HepG2 (cell line): ENCODE measurements at regions not wholly inside any gene's neighbourhood (a gene's known extent, or its start where the extent isn't known, plus 50 kb on each side); places are given as distances from the start of the nearest gene placed in this dataset.

Experiments
- ATAC-seq: fragments of 200-7000 bp; cut with Tn5 transposase; 3 replicates; pipeline ENCODE4 v1.9.1; 2020; ENCODE audit warnings: mild to moderate bottlenecking, moderate library complexity
- BruUV-seq: library from RNA; stranded (reverse); fragments of 400-500 nt; replicated peaks from 2 replicates; lab custom pipeline; 2021; lab: Mats Ljungman, UMichigan
- CTCF ChIA-PET: fragments of 300-600 bp; formaldehyde crosslinking; extraction: SDS; loops from one replicate; lab custom pipeline; 2021; ENCODE audit warnings: low total read pairs, inconsistent platforms, low intra/inter-chr PET ratio; lab: Yijun Ruan, JAX
- POLR2A ChIA-PET: fragments of 350-600 bp; sonication (Branson Sonifier 250); formaldehyde crosslinking; loops from one replicate; lab custom pipeline; 2020; ENCODE audit warnings: antibody characterized with exemption, inconsistent platforms; lab: Yijun Ruan, JAX
- DNase-seq: peaks from one replicate; pipeline ENCODE4 v3.0.0-alpha.2; 2015; ENCODE audit warnings: low spot score
- FAIRE-seq: peaks from 3 replicates; lab custom pipeline; 2011; peaks lifted over from hg19 to GRCh38; lab: Jason Lieb, UNC
- H2AFZ ChIP-seq: one replicate; pipeline ENCODE4 v1.6.1; 2011; ENCODE audit warnings: low read length, inconsistent platforms
- H3K27ac ChIP-seq: fragments of 300-600 bp; 3 replicates; pipeline ENCODE4 v1.8.0; 2011; ENCODE audit warnings: mixed run types, mild to moderate bottlenecking, mixed read lengths, low read length, inconsistent platforms; ENCODE audit not compliant: insufficient read depth; ENCODE audit errors: extremely low read length
- H3K27me3 ChIP-seq, 2 experiments: fragments of 200-600 bp in 1 of 2; 2 replicates in 1 of 2; 3 replicates in 1 of 2; pipeline versions ENCODE4 v1.6.0 to v1.8.0; 2011; ENCODE audit warnings: low read length in 2 of 2, mild to moderate bottlenecking in 2 of 2, moderate library complexity in 2 of 2, inconsistent platforms in 1 of 2; ENCODE audit not compliant: insufficient read depth in 2 of 2, control insufficient read depth in 1 of 2
- H3K36me3 ChIP-seq, 2 experiments: fragments of 200-600 bp in 1 of 2; replicated peaks in 1 of 2; 2 replicates in 1 of 2; 3 replicates in 1 of 2; pipeline versions ENCODE4 v1.5.1 to v1.8.0; 2011; ENCODE audit warnings: low read length in 2 of 2, inconsistent platforms in 1 of 2; ENCODE audit not compliant: insufficient read depth in 2 of 2, control insufficient read depth in 1 of 2
- H3K4me1 ChIP-seq: 2 replicates; pipeline ENCODE4 v1.5.1; 2012; ENCODE audit warnings: low read length, inconsistent platforms; ENCODE audit not compliant: insufficient read depth
- H3K4me2 ChIP-seq: 2 replicates; pipeline ENCODE4 v1.6.0; 2011; ENCODE audit warnings: low read depth, low read length, inconsistent platforms
- H3K4me3 ChIP-seq, 3 experiments: fragments of 200-600 bp in 1 of 3; sonication (generic), shearing (Covaris generic) in 1 of 3; replicated peaks in 1 of 3; 2 replicates each; pipeline ENCODE4 v1.5.1; 2011 to 2016; ENCODE audit warnings: low read length in 3 of 3, inconsistent platforms in 2 of 3, low read depth in 2 of 3, mild to moderate bottlenecking in 2 of 3, control low read depth in 1 of 3, mixed read lengths in 1 of 3; ENCODE audit not compliant: insufficient read depth in 1 of 3
- H3K79me2 ChIP-seq: one replicate; pipeline ENCODE4 v1.6.1; 2011; ENCODE audit warnings: low read length, inconsistent platforms; ENCODE audit not compliant: insufficient read depth
- H3K9ac ChIP-seq: 2 replicates; pipeline ENCODE4 v1.6.0; 2011; ENCODE audit warnings: mild to moderate bottlenecking, low read depth, low read length, inconsistent platforms; ENCODE audit not compliant: insufficient read depth
- H3K9me3 ChIP-seq: 2 replicates; pipeline ENCODE4 v1.5.1; 2012; ENCODE audit warnings: mild to moderate bottlenecking, low read length
- H4K20me1 ChIP-seq: 2 replicates; pipeline ENCODE4 v1.6.0; 2011; ENCODE audit warnings: inconsistent platforms, mild to moderate bottlenecking, low read length, moderate library complexity; ENCODE audit not compliant: insufficient read depth
- GPN1 ChIP-seq: sonication (generic); formaldehyde crosslinking; IDR thresholded peaks from 2 replicates; pipeline ENCODE4 v1.5.1; 2020; ENCODE audit warnings: missing genetic modification reagents, borderline replicate concordance
- HNRNPK ChIP-seq: fragments of 200-400 bp; formaldehyde crosslinking; IDR thresholded peaks from 2 replicates; pipeline ENCODE4 v1.6.1; 2018; ENCODE audit warnings: low read length, low read depth, moderate library complexity, mild to moderate bottlenecking; ENCODE audit not compliant: poor library complexity, severe bottlenecking
- SAP130 ChIP-seq: IDR thresholded peaks from 2 replicates; pipeline ENCODE4 v1.6.1; 2016; ENCODE audit warnings: low read depth
- ZBTB42 ChIP-seq: sonication (generic); formaldehyde crosslinking; IDR thresholded peaks from 2 replicates; pipeline ENCODE4 v1.5.0; 2020; ENCODE audit warnings: mild to moderate bottlenecking, missing genetic modification reagents
- ZNF773 ChIP-seq: sonication (generic); formaldehyde crosslinking; IDR thresholded peaks from 2 replicates; pipeline ENCODE4 v1.4.0; 2020; ENCODE audit warnings: missing genetic modification reagents, borderline replicate concordance
- WGBS: methylation state at CpG from one replicate; pipeline ENCODE4 v1.1.6; 2017; ENCODE audit warnings: low lambda C conversion rate; 5-methylcytosine and 5-hydroxymethylcytosine counted together
- in situ Hi-C: cut with HindIII; loops from 2 replicates; pipeline ENCODE4 v1.10.0; 2017; ENCODE audit warnings: low pct_unique_long_range_greater_than_20kb; ENCODE audit not compliant: extremely low pct_ligation_motif_present
- intact Hi-C: fragments of 100-400 bp; cut with micrococcal nuclease; formaldehyde crosslinking; loops from one replicate; pipeline ENCODE4 v1.10.0; 2022; ENCODE audit not compliant: unreplicated experiment
- TF ChIP-seq, protein P1 (sequence below): IDR thresholded peaks from 2 replicates; pipeline ENCODE4 v1.6.1; 2016; ENCODE audit warnings: control low read depth
- TF ChIP-seq, protein P2 (sequence below): sonication (generic); formaldehyde crosslinking; IDR thresholded peaks from 2 replicates; pipeline ENCODE4 v1.4.0; 2020; ENCODE audit warnings: missing genetic modification reagents
- TF ChIP-seq, protein P3 (sequence below): sonication (generic); formaldehyde crosslinking; IDR thresholded peaks from 2 replicates; pipeline ENCODE4 v1.5.1; 2020; ENCODE audit warnings: mild to moderate bottlenecking, missing genetic modification reagents, borderline replicate concordance

GRCh38 chr21:23822760-23823159, 1784.5 kb downstream of the MRPL39 start:
- Histone ChIP-seq H4K20me1 (no peaks in the 10 kb centered on the region), H3K4me1 (no peaks in the 10 kb centered on the region), H2AFZ (no peak overlapping the region), H3K27ac (no peak overlapping the region), H3K4me3 (no peak overlapping the region), H3K4me2 (no peak overlapping the region), H3K36me3 (no peaks in the 10 kb centered on the region), H3K9ac (no peak overlapping the region), H3K27me3 (no peaks in the 10 kb centered on the region), H3K79me2 (no peaks in the 10 kb centered on the region), H3K9me3 (peaks cover 78% of the 10 kb centered on the region)
- ATAC-seq: no peak
- no peak for DNase-seq
- no TSS peak for BruUV-seq
- POLR2A ChIA-PET: no interaction called here
- no peak for FAIRE-seq
- WGBS: 0% methylated on average over 3 of the region's 3 CpGs
- CTCF ChIA-PET: no interaction called here
- in situ Hi-C loops: no loop called here
- intact Hi-C loops: no loop called here
- TF ChIP-seq SAP130 (CRISPR knock-in tag): no peak
- TF ChIP-seq, protein P1, sequence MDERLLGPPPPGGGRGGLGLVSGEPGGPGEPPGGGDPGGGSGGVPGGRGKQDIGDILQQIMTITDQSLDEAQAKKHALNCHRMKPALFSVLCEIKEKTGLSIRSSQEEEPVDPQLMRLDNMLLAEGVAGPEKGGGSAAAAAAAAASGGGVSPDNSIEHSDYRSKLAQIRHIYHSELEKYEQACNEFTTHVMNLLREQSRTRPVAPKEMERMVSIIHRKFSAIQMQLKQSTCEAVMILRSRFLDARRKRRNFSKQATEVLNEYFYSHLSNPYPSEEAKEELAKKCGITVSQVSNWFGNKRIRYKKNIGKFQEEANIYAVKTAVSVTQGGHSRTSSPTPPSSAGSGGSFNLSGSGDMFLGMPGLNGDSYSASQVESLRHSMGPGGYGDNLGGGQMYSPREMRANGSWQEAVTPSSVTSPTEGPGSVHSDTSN (CRISPR knock-in tag): no peak
- TF ChIP-seq ZNF773 (CRISPR knock-in tag): no peak
- TF ChIP-seq, protein P2, sequence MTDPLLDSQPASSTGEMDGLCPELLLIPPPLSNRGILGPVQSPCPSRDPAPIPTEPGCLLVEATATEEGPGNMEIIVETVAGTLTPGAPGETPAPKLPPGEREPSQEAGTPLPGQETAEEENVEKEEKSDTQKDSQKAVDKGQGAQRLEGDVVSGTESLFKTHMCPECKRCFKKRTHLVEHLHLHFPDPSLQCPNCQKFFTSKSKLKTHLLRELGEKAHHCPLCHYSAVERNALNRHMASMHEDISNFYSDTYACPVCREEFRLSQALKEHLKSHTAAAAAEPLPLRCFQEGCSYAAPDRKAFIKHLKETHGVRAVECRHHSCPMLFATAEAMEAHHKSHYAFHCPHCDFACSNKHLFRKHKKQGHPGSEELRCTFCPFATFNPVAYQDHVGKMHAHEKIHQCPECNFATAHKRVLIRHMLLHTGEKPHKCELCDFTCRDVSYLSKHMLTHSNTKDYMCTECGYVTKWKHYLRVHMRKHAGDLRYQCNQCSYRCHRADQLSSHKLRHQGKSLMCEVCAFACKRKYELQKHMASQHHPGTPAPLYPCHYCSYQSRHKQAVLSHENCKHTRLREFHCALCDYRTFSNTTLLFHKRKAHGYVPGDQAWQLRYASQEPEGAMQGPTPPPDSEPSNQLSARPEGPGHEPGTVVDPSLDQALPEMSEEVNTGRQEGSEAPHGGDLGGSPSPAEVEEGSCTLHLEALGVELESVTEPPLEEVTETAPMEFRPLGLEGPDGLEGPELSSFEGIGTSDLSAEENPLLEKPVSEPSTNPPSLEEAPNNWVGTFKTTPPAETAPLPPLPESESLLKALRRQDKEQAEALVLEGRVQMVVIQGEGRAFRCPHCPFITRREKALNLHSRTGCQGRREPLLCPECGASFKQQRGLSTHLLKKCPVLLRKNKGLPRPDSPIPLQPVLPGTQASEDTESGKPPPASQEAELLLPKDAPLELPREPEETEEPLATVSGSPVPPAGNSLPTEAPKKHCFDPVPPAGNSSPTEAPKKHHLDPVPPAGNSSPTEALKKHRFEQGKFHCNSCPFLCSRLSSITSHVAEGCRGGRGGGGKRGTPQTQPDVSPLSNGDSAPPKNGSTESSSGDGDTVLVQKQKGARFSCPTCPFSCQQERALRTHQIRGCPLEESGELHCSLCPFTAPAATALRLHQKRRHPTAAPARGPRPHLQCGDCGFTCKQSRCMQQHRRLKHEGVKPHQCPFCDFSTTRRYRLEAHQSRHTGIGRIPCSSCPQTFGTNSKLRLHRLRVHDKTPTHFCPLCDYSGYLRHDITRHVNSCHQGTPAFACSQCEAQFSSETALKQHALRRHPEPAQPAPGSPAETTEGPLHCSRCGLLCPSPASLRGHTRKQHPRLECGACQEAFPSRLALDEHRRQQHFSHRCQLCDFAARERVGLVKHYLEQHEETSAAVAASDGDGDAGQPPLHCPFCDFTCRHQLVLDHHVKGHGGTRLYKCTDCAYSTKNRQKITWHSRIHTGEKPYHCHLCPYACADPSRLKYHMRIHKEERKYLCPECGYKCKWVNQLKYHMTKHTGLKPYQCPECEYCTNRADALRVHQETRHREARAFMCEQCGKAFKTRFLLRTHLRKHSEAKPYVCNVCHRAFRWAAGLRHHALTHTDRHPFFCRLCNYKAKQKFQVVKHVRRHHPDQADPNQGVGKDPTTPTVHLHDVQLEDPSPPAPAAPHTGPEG (CRISPR knock-in tag): no peak
- TF ChIP-seq GPN1 (CRISPR knock-in tag): no peak
- TF ChIP-seq ZBTB42 (CRISPR knock-in tag): no peak
- no peak for TF ChIP-seq HNRNPK
- TF ChIP-seq, protein P3, sequence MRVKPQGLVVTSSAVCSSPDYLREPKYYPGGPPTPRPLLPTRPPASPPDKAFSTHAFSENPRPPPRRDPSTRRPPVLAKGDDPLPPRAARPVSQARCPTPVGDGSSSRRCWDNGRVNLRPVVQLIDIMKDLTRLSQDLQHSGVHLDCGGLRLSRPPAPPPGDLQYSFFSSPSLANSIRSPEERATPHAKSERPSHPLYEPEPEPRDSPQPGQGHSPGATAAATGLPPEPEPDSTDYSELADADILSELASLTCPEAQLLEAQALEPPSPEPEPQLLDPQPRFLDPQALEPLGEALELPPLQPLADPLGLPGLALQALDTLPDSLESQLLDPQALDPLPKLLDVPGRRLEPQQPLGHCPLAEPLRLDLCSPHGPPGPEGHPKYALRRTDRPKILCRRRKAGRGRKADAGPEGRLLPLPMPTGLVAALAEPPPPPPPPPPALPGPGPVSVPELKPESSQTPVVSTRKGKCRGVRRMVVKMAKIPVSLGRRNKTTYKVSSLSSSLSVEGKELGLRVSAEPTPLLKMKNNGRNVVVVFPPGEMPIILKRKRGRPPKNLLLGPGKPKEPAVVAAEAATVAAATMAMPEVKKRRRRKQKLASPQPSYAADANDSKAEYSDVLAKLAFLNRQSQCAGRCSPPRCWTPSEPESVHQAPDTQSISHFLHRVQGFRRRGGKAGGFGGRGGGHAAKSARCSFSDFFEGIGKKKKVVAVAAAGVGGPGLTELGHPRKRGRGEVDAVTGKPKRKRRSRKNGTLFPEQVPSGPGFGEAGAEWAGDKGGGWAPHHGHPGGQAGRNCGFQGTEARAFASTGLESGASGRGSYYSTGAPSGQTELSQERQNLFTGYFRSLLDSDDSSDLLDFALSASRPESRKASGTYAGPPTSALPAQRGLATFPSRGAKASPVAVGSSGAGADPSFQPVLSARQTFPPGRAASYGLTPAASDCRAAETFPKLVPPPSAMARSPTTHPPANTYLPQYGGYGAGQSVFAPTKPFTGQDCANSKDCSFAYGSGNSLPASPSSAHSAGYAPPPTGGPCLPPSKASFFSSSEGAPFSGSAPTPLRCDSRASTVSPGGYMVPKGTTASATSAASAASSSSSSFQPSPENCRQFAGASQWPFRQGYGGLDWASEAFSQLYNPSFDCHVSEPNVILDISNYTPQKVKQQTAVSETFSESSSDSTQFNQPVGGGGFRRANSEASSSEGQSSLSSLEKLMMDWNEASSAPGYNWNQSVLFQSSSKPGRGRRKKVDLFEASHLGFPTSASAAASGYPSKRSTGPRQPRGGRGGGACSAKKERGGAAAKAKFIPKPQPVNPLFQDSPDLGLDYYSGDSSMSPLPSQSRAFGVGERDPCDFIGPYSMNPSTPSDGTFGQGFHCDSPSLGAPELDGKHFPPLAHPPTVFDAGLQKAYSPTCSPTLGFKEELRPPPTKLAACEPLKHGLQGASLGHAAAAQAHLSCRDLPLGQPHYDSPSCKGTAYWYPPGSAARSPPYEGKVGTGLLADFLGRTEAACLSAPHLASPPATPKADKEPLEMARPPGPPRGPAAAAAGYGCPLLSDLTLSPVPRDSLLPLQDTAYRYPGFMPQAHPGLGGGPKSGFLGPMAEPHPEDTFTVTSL: no peak
